ENCODE measurements at regions not wholly inside any gene's neighbourhood (a gene's known extent, or its start where the extent isn't known, plus 50 kb on each side); places are given as distances from the start of the nearest gene placed in this dataset.

- TF ChIP-seq CTCF (conservative IDR thresholded peaks at IDR 0.05) (no peak), EZH2 (IDR thresholded peaks at IDR 0.05; ENCODE audit: low read depth) (no peak)
These were observed 216.5 kb upstream of the DKK2 start for GRCh38 chr4:107252571-107252970.
